DND-41 (cell line): ENCODE measurements at regions not wholly inside any gene's neighbourhood (a gene's known extent, or its start where the extent isn't known, plus 50 kb on each side); places are given as distances from the start of the nearest gene placed in this dataset.

Experiments
- EZH2 ChIP-seq: IDR thresholded peaks from 3 replicates; pipeline ENCODE4 v1.6.1; 2012; ENCODE audit warnings: borderline replicate concordance, low read depth, mild to moderate bottlenecking, moderate library complexity, low read length, inconsistent platforms; ENCODE audit not compliant: severe bottlenecking
- TF ChIP-seq, protein P1 (sequence below): IDR thresholded peaks from 2 replicates; pipeline ENCODE4 v1.5.1; 2012; ENCODE audit warnings: borderline replicate concordance, low read length, moderate library complexity, mild to moderate bottlenecking; ENCODE audit not compliant: poor library complexity, severe bottlenecking; ENCODE audit errors: extremely low read depth

DNA sequence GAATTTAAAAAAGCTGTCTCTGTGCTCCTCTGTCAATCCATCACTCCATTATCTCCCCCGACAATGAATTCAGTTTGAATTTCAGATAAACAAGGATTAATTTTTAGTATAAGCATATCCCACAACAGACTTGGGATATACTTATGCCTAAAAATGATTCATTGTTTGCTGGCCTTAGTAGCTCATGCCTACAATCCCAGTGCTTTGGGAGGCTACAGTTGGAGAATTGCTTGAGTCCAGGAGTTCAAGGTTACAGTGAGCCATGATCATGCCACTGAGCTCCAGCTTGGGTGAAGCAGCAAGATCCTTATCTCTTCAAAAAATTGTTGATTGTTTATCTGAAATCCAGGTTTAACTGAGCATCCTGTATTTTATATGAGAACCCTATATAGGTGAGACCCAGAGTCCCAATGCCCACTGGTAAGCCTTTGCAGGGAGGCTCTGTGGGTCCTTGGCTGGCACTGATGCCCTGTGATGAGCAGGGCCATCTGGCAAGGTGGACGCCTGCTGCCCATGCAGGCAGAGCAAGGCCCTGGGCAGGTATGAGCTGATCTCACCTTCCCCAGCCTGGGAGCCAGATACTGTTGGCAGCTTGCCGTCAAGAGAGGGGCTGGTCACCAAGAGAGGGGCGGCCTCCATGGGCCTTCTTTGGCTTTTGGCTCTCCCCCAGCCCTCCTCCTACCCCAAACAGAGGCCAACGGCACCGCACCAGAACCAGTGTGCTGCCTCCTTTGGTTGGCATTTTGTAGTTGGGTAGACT lies 158.7 kb downstream of the SEC14L1 start:
- TF ChIP-seq, protein P1, sequence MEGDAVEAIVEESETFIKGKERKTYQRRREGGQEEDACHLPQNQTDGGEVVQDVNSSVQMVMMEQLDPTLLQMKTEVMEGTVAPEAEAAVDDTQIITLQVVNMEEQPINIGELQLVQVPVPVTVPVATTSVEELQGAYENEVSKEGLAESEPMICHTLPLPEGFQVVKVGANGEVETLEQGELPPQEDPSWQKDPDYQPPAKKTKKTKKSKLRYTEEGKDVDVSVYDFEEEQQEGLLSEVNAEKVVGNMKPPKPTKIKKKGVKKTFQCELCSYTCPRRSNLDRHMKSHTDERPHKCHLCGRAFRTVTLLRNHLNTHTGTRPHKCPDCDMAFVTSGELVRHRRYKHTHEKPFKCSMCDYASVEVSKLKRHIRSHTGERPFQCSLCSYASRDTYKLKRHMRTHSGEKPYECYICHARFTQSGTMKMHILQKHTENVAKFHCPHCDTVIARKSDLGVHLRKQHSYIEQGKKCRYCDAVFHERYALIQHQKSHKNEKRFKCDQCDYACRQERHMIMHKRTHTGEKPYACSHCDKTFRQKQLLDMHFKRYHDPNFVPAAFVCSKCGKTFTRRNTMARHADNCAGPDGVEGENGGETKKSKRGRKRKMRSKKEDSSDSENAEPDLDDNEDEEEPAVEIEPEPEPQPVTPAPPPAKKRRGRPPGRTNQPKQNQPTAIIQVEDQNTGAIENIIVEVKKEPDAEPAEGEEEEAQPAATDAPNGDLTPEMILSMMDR, result no peak
- TF ChIP-seq EZH2, result no peak
